ENCODE measurements at regions not wholly inside any gene's neighbourhood (a gene's known extent, or its start where the extent isn't known, plus 50 kb on each side); places are given as distances from the start of the nearest gene placed in this dataset.

GRCh38 chr5:18113721-18114120 lies 479.5 kb downstream of the TAF11L14 start (continued):
- TF ChIP-seq FOSL1 (IDR thresholded peaks at IDR 0.05; ENCODE audit: insufficient read depth, low read depth, low read length) (no peak), GABPA (IDR thresholded peaks at IDR 0.05; ENCODE audit: borderline replicate concordance, insufficient read depth, low read length) (no peak)

All from H1 (cell line).